ENCODE measurements at regions not wholly inside any gene's neighbourhood (a gene's known extent, or its start where the extent isn't known, plus 50 kb on each side); places are given as distances from the start of the nearest gene placed in this dataset.
A peak's percentile ranks its signal among the peaks of the same experiment; 100 is the strongest.

DNA sequence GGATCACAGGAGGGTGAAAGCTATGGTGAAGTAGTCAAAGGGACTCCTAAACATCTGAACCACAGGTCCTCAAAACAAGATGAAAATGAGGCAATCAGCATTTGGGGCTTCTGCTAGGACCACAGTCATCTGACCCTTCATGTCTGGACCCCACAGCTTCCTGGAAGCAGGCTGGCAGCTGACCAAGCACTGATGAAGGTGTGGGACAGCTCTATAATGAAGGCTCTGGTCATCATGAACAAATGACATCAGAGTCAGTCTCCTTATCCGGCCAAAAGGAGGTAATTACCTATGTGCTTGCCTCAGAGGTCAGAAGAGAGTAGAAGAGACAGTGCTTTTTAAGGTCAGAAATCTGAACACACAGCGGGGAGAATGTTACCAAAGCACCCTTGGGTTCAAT, 101.2 kb upstream of the GNAO1 start:
- DNase-seq (ENCODE audit: low read depth): no peak

DNA sequence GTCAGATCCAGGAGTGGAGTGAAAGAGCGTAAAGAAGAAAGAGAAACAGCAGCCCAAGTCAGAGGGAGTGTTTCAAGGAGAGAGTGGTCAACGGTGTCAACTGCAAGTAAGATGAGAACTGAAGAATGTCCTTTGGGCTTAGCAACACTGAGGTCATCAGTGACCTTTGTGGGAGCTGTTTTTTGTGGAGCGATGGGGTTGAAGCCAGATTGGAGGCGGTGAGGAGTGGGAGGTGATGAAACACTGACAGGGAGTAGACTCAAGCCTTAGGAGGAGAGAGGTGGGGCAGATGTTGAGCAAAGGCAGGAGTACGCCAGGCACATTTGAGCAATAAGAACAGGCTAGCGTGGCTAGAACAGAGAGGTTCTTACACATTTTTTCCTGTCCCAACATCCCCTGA, 103.7 kb upstream of the GNAO1 start:
- no peak for DNase-seq (ENCODE audit: low read depth)

DNA sequence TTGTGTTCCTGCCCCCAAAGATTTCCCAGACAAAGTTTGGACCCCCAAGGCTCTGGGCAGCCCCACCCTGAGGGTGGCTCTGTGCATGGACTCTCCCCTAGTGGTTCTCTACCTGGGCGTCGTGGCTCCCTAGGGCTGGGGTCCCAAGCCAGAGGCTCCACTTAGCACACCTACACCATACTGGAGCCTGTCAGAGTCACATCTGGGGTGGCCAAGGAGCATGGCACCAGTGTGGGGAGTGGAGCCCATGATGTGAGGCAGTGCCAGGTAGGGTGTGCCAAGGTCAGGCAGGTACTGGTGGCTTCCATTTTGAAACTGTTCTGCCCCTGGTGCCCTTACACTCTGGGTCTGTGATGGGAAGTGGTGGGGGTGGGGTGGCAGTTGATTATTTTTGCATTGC, 109.9 kb upstream of the GNAO1 start:
- no peak for DNase-seq (ENCODE audit: low read depth)

DNA sequence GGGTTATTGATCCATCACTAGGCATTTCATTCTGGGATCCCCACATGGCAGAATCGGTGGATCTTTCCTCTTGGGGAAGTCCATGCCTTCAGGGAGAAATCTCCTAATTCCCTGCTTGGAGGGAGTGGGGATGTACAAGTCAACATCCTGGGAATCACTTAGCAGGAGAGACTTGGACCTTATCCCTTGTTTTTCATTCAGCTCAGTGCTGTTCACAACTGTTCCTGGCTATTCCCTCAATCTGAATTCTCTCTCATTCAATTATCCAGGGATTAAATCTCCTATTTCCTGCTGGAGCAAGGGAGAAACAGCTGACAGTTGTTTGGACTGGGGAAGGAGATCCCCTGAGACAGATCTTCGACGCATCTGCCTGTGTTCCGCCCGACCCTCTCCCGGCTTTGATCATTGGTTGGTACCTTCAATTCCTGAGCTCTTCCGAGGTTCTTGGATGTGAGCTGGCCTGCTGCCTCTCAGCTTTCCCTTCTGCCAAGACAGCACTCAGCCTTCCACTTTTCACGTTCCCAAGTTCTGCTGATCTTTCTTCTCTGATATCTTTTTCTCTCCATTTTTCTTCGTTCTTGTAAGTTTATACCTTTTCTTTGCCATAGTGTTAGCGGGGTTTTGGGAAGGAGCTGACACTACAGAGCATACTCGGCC, 115.4 kb upstream of the GNAO1 start:
- no peak for DNase-seq (ENCODE audit: low read depth)

DNA sequence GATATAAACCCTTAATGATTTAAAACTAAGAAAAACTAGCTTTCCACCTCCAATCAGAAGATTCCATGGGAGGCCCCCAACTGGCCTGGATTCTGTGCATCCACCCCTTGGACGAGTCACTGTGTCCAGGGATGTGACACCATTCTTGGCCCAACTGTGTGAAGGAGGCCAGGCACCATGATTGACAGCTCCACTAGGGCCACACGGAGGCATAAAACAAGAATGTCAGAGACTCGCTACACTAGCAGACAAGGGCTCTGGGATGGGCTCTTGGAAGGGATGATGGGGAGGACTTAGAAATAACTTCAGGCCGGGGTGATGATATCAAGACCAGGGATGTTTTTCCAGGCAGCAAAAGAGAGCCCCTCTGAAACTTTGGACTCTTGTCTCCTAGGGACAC, 117.8 kb upstream of the GNAO1 start:
- DNase-seq (ENCODE audit: low read depth): no peak

DNA sequence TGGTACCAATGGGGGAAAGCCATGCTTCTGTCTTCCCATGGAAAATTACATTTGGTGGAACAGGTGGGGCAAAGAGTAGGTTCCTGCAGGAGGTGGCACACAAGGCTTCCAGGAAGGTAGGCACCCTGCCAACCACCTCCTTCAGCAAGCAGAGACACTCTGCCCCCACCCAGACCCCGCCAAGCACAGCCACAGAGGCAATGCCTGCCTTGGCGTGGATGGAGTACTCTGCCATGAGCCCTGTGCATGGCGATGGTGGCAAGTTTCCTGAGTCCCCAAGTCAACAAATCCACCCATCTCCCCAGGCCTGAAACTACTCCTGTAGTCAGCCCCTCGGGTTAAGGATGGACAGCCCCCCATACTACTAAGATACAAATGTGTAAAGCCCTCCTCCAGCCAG, 119.2 kb upstream of the GNAO1 start:
- DNase-seq (ENCODE audit: low read depth): no peak

DNA sequence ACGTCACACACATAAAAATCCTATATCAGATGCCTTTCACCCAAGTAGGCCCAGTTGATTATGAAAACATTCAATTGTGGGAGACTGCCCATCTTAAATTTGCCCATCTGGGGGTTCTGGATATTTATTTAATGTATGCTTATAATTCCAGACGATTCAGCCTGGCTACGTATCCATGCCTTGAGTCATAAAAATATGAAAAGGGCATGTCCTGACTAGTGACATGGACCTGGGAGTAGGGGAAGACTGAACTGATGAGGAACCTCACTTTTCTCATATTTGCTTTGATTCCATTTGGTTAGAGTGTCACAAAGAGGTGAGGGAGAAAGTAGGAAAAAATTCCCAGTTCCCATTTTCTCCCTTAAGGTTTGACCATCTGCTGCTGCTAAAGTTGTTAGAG, 122.5 kb upstream of the GNAO1 start:
- no peak for DNase-seq (ENCODE audit: low read depth)

DNA sequence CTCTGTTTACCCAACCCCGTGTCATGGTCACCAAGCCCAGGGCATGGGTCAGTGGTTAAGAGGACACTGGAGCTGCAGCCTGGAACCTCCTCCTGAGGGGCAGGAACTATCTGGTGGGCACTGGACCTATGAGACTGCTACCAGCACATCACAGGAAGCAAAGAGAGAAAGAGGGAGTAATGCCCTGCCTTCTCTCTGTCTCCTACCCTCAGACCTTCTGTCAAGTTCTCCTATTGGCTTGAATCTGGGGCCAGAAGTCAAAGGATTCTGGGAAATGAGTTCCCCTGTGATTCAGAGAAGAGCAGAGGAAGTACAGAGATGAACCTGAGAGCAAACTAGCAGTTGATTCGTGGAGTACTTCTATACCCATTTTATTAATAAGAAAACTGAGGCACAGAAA, 123.0 kb upstream of the GNAO1 start:
- DNase-seq (ENCODE audit: low read depth): no peak

DNA sequence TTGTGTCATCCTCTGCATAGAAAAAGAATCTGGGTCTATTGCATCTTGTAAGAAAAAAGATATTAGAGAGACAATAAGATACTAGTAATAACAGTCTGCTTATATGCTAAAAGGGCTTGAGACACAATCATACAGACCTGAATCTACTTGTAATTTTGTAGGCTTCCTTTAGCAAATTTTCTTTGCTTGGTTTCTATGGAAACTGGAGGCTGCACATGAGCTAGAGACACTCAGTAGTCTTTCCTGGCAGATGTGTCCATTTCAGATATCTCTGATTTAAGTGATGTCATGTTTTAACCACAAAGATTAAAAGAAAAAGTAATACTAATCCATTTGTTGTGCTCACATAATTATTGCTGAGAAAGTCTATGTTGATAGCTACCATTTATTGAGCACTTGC, 123.9 kb upstream of the GNAO1 start:
- no peak for DNase-seq (ENCODE audit: low read depth)

DNA sequence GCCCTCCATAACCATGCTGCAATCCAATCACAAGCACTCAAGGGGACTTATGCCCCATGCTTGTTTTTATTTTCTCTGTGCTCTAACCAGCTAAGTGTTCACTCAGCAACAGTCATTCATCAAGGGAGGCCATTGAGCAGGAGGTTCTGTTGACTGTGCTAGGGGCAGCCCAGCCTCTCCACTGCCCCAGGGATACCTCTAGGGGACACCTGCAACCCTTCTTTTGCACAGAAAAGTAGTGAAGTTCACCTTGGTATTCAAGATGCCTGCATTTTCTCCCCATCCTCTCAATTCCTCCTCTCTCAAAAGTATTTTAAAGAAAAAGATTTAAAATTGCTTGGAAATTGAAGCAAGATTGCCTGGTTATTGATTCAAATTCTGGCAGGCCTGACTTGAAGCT, 124.7 kb upstream of the GNAO1 start:
- no peak for DNase-seq (ENCODE audit: low read depth)

DNA sequence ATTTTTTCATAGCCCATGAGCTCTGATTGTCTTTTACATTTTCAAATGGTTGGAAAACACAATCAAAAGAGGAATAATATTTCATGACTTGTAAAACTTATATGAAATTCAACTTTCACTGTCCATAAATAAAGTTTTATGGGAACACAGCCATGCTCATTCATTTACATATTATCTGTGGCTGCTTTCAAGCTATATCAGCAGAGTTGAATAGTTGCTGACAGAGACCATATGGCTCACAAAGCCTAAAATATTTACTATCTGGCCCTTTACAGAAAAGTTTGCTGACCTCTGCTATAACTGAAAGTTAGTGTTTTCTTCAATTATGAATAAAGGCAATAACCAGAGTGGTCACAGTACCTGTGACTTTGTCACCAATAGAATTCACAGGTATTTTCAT, 128.2 kb upstream of the GNAO1 start:
- DNase-seq (ENCODE audit: low read depth): no peak

DNA sequence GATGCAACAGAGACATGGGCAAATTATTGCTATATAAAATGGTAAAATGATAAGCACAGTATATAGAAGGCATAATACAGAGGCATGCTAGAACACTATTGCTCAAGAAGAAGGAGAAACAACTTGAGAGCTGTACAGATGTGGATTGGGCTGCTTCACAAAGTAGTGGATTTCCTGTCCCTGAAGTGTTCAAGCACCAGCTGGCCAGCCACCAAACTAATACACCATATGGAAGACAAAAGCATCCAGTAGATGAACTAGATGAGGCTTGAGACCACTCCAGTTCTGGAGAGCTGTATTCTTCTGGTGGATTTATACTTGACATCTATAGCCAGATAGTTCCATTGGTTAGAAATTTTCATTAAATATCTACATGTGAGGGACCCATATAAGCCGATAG, 134.1 kb upstream of the GNAO1 start:
- DNase-seq (ENCODE audit: low read depth): no peak

DNA sequence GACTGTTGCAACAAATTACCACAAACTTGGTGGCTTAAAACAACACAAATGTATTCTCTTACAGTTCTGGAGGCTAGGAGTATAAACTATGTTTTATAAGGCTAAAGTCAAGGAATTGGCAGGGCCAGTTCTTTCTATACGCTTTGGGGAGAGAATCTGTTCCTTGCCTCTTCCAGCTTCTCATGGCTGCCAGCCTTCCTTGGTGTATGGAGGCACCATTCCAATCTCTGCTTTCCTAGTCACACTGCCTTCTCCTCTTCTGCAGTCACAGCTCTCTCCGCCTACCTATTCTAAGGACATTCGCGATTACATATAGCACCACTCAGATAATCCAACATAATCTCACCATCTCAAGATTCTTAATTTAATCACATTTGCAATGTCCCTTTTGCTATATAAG, 140.4 kb upstream of the GNAO1 start:
- DNase-seq (ENCODE audit: low read depth): no peak

DNA sequence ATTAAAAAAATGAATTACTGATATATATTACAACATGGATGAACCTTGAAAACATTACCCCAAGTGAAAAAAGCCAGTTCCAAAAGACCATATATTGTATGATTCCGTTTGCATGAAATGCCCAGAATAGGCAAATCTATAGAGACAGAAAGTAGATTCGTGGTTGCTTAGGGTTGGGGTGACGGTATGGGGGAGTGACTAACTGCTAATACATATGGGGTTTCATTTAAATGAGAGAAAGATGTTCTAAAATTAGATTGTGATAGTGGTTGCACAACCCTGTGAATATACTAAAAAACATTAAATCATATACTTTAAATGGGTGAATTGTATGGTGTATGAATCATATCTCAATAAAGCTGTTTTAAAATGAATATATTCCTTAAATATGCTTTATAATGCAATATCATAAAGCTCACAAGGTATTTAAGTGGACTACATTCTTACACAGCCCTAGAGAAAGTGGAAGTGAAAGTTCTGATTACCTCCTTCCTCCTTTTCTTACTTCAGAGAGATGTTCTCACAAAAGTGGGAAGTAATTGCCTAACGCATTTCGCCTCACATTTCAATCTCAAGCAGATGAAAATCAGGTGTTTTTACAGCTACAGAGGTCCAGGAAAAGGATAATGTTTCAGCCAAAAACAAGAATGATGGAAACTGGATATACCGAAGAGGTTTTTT, 142.7 kb upstream of the GNAO1 start:
- DNase-seq (ENCODE audit: low read depth): no peak

DNA sequence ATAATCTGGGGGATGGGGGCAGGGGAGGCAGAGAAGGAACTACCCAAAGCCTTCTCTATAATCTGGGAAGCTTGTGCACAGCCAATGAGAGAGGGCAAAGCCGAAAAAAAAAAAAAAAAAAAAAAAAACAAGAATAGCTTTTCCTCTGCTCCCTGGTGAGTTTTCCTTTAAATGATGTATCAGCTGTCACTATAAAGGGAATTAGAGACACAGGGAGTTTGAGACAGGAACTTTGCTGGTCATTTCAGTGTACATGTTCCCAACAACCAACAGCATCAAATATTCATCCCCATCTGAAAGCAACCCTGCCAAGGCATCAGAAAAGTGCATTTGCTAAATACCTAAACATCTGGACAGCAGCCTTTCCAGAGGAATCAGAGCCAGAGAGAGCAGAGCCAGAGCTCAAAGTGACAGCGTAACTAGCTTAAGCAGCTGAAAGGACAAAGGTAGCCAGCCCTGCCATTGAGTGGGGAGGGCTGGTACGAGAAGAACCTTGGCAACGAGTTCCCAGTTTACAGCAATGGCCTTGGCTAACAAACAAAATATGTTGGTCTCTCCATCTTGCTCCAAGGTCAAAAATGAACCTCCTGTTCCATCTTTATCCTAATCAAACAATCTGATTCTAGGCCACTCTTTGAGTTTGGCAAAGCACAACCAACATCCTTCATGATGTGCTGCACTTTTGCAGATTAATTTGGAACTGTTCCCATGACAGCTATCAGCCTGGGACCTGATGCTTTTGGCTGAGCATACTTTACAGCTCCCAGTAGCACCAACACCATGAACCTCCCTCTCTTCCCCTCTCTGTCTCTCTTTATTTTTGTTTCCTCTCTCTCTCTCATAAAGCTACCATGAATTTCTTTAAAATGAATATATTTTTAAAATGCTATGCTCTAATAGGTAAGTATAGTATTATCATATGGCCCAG, 143.7 kb upstream of the GNAO1 start:
- no peak for DNase-seq (ENCODE audit: low read depth)

DNA sequence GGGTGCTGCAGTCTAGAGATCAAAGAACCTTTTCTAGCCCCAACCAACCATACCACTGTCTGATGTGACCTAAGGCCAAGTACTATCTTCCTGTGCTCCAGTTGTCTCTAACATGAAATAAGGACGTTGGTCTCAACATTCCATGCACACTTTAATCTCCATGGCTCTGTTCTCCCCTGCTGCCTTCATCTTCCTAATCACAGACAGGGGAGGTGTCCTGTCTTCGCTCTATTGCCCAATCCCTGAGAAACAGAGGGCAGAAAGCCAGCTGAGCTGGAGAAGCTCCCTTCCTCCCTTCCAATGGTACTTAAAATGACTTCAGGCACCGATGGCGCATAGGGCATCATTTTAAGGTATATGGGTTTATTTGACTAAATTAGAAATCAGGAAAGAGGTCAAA, 148.9 kb upstream of the GNAO1 start:
- DNase-seq (ENCODE audit: low read depth): no peak

DNA sequence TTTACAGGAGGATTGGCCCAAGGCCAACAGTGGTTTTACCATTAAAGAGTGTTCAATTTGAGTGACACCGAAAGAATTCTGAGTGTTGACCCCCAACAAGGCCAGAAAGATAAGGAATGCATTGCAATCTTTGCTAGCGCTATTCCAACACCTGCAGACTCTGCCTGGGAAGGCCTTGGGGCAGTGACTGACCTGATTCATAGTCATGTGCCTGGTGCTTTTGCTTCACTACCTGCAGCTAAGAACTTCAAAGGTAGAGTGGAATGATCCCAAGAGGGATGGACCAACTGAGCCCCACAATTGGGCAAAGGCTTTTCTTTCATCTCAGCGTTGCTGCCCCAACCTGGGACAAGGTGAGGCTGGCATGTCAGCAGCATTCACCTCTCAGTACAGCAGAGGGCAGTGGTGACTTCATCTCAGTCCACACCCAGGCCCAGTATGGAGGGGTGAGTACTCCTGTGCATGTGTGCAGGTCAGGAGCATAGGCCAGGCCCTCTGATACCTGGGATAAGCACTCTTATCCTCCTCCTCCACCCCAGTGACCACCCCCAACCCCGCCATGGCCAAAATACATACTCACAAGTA, 149.6 kb upstream of the GNAO1 start:
- peak; percentile 2 for DNase-seq (ENCODE audit: low read depth)

DNA sequence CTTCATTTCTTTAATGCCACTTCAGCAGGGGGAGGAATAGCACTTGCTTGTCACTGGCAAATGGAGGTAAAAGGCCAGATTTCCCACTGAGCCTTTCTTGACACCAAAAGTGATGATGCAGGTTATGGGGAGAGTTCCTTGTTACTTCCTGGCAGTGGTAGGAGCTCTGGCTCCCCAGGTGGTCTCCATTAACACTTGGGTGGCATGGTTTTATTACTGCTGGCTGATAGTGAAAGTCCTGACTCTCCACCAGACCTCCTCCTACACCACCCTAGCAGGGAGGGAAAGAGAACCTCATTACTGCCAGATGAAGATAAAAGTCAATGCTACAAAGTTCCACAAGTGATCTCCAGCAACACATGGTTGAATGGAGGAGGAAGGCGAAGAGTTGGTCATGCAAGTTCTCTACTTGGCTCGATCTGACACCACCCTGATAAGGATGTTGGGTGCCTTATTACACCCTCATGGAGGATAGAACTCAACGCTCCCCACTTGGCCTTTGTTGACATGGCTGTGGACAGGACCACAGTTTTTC, 152.7 kb upstream of the GNAO1 start:
- no peak for DNase-seq (ENCODE audit: low read depth)

DNA sequence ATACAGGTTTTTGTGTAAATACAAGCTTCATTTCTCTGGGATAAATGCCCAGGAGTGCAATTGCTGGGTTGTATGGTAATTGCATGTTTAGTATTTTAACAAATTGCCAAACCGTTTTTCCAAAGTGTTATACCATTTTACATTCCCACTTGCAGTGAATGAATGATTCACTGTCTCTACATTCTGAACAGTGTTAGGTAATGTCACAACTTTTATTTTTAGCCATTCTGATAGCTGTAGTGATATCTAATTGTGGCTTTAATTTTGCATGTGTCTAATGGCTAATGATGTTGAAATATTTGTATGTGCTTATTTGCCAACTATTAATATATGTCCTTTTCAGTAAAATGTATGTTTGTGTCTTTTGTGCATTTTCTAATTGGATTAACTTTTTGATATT, 156.9 kb upstream of the CES5A start:
- DNase-seq (ENCODE audit: low read depth): no peak

DNA sequence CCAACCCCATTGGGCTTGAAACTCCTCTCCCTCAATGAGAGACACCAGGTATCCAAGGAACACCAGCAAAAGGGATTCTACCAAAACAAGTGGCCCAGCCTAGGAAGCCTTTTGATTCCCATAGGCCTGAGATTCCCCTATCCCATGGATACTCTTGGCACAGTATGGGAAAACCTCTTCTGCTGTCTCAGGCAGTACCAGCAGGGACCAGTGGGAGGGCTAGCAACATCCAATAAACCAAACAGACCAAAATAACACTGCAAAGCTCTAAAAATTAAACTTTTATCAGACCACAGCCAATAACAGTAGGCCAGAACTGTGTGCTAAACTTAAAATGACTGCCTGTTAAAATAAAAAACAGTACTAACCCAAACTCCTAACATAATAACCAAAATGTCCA, 153.9 kb upstream of the CES5A start:
- no peak for DNase-seq (ENCODE audit: low read depth)

DNA sequence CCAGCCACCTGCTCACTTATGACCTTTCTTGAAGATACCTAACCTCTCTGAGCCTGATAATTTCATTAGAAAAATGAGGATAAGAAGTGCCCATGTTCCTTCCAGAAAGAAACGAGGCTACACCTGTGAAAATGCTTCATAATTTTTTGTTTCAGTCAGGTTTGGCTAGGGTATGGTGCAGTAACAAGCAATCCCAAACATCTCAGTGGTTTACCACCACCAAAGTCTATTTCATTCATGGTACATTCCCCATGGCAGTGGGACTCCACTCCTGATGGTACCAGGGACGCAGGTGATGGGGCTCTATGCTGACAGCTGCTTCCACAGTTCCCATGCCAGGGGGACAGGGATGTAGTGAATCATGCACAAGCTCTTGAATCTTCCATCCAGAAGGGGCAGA, 147.6 kb upstream of the CES5A start:
- no peak for DNase-seq (ENCODE audit: low read depth)

DNA sequence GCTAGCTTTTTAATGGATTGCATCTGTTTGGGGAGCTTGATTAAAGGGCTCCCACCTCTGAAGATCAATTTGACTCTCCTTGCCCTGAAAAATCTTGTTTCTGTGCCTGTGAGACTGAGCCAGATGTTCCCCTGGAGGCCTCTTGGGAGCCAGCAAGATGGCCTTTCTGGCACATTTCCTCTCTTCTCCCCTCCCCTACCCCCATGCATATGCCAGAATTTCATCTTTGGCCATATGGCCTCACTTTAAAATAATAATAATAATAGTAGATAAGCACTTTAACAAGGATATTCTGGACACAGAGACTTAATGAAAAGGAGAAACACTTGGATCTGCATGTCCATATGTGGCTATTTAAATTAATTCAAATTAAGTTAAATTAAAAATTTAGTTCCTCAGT, 144.1 kb upstream of the CES5A start:
- DNase-seq (ENCODE audit: low read depth): no peak
